ENCODE measurements at regions not wholly inside any gene's neighbourhood (a gene's known extent, or its start where the extent isn't known, plus 50 kb on each side); places are given as distances from the start of the nearest gene placed in this dataset.

DNA sequence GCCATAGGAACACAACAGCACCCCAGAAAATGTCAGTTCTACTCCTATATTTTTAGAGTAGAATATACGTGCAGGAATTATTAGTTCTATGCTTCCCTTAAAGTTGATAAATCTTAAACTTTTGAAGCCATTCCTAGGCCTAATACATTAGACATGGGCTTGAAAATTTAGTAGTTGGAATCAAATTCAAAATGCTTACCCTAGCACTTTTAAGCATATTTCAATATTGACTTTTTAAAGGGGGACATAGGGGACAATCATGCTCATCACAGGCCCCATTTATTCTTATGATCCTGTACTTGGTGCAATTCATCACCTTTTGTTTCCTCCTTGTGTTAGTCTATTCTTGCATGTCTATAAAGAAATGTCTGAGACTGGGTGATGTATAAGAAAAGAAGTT, 129.0 kb downstream of the FAM174A start:
- Mint-ChIP-seq H3K36me3 (ENCODE audit: unreplicated experiment) (no peaks in the 10 kb centered on the region), H3K4me1 (ENCODE audit: low read depth, unreplicated experiment) (no peaks in the 10 kb centered on the region), H3K27ac (ENCODE audit: unreplicated experiment) (no peak overlapping the region), H3K27me3 (ENCODE audit: unreplicated experiment) (no peaks in the 10 kb centered on the region), H3K9me3 (ENCODE audit: unreplicated experiment) (no peaks in the 10 kb centered on the region), H3K4me3 (ENCODE audit: unreplicated experiment) (no peak overlapping the region)
- TF ChIP-seq, protein P1, sequence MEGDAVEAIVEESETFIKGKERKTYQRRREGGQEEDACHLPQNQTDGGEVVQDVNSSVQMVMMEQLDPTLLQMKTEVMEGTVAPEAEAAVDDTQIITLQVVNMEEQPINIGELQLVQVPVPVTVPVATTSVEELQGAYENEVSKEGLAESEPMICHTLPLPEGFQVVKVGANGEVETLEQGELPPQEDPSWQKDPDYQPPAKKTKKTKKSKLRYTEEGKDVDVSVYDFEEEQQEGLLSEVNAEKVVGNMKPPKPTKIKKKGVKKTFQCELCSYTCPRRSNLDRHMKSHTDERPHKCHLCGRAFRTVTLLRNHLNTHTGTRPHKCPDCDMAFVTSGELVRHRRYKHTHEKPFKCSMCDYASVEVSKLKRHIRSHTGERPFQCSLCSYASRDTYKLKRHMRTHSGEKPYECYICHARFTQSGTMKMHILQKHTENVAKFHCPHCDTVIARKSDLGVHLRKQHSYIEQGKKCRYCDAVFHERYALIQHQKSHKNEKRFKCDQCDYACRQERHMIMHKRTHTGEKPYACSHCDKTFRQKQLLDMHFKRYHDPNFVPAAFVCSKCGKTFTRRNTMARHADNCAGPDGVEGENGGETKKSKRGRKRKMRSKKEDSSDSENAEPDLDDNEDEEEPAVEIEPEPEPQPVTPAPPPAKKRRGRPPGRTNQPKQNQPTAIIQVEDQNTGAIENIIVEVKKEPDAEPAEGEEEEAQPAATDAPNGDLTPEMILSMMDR (IDR thresholded peaks at IDR 0.05; ENCODE audit: partially characterized antibody, unreplicated experiment), result no peak
- DNase-seq, result no peak

DNA sequence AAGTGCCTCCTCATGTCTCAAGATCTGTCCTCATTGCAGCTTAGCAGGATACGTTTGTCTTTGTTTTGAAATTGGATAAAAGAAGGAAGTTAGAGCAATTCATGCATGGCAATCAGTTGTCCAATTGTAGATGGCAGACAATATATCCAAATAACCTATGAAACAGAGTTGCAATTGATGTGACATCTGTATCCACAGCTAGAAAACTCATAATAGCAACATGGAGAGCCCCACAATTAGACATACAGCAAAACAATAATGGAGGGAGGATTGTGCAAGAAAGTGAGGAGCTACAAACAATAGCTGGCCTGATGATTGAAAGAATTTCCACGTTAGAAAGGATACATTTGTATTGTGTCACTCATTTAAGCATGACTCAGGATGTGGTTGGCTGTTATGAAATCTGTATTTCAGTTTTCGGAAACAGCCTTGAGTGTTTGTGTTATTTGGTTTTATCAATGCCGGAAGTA, 132.0 kb downstream of the FAM174A start:
- Mint-ChIP-seq H3K36me3 (ENCODE audit: unreplicated experiment) (no peaks in the 10 kb centered on the region), H3K9me3 (ENCODE audit: unreplicated experiment) (no peaks in the 10 kb centered on the region), H3K27me3 (ENCODE audit: unreplicated experiment) (no peaks in the 10 kb centered on the region), H3K4me3 (ENCODE audit: unreplicated experiment) (no peak overlapping the region), H3K27ac (ENCODE audit: unreplicated experiment) (no peak overlapping the region), H3K4me1 (ENCODE audit: low read depth, unreplicated experiment) (no peaks in the 10 kb centered on the region)
- no peak for DNase-seq
- TF ChIP-seq, protein P1 (IDR thresholded peaks at IDR 0.05; ENCODE audit: partially characterized antibody, unreplicated experiment), result no peak

DNA sequence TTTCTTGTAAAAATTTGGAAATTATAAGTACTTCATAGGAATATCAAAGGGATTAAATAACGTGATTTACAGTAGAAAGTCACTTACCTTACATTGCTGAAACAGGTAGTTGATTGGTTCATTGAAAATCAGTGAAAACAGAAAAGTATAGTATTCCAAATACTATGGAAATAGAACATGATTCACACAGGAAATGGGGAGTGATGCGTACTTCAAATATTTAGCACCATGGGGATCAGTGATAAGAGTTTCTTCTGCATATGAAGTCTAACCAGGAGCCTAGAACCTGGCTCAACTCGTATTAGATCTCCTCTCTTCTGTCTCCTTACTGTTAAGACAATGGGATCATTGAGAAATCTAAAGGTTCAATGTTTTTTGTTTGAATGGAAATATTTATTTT, 133.3 kb downstream of the FAM174A start:
- Mint-ChIP-seq H3K36me3 (ENCODE audit: unreplicated experiment) (no peaks in the 10 kb centered on the region), H3K9me3 (ENCODE audit: unreplicated experiment) (no peaks in the 10 kb centered on the region), H3K27me3 (ENCODE audit: unreplicated experiment) (no peaks in the 10 kb centered on the region), H3K27ac (ENCODE audit: unreplicated experiment) (no peak overlapping the region), H3K4me1 (ENCODE audit: low read depth, unreplicated experiment) (no peaks in the 10 kb centered on the region), H3K4me3 (ENCODE audit: unreplicated experiment) (no peak overlapping the region)
- DNase-seq, result no peak
- TF ChIP-seq, protein P1 (IDR thresholded peaks at IDR 0.05; ENCODE audit: partially characterized antibody, unreplicated experiment), result no peak

DNA sequence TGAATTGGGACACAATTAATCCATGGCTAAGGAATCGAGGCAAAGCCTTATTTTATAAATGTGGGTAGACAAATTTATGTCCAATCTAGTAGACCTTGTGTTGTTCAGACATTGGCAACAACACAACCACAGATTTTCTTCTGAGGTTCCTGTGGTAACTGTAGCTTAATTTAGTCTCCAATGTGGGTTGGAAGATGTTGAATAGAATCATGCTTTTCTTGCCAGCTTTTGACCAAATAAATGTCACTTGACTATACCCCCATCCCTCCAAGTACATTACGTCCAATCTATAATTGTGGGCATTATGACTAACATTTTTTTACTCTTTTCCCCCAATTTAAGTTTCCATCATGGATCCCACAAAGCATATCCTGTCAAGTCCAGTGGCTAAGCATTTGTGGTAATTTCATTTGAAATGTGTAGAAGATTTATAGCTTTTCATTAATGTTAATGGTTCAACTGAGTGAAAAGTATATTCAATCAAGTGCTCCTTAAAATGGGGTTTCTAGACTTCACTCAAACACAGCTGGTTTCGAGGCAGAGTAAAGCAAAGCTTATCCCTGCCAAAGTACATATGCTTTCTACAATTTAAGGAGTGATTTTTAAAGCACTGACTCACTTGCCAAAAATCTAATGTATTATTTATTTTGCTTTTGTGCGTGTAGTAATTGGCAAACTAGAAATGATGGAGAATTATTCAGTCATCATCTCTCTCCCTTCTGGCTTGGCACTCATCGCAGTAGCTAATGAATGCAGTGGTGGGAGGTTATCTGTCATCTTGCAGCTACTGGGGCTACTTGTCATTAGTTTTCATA, 141.8 kb downstream of the FAM174A start:
- Mint-ChIP-seq H3K36me3 (ENCODE audit: unreplicated experiment) (peaks cover 1% of the 10 kb centered on the region), H3K4me1 (ENCODE audit: low read depth, unreplicated experiment) (no peaks in the 10 kb centered on the region), H3K9me3 (ENCODE audit: unreplicated experiment) (peaks cover 2% of the 10 kb centered on the region), H3K4me3 (ENCODE audit: unreplicated experiment) (no peak overlapping the region), H3K27me3 (ENCODE audit: unreplicated experiment) (peaks cover under 1% of the 10 kb centered on the region), H3K27ac (ENCODE audit: unreplicated experiment) (no peak overlapping the region)
- TF ChIP-seq, protein P1 (IDR thresholded peaks at IDR 0.05; ENCODE audit: partially characterized antibody, unreplicated experiment), result no peak
- no peak for DNase-seq

DNA sequence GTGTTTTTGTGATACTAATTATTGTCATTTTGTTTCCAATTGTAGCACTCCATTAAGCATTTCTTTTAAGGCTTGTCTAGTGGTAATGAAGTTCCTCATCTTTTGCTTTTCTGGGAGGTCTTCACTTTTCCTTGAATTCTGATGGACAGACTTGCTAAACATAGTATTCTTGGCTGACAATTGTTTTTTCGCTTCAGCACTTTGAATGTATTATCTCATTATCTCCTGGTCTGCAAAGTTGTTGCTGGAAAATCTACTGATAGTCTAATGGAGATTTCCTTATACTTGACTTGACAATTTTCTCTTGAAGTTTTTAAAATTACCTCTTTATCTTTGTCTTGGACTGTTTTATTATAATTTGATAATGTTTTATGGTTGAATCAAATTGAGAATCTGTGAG, 147.5 kb downstream of the FAM174A start:
- H3K27ac Mint-ChIP-seq (ENCODE audit: unreplicated experiment), result no peak overlapping the region
- no peaks in the 10 kb centered on the region for H3K4me1 Mint-ChIP-seq (ENCODE audit: low read depth, unreplicated experiment)
- H3K9me3 Mint-ChIP-seq (ENCODE audit: unreplicated experiment), result peaks cover 12% of the 10 kb centered on the region
- peaks cover 4% of the 10 kb centered on the region for H3K27me3 Mint-ChIP-seq (ENCODE audit: unreplicated experiment)
- no peak for DNase-seq
- no peak overlapping the region for H3K4me3 Mint-ChIP-seq (ENCODE audit: unreplicated experiment)
- TF ChIP-seq, protein P1 (IDR thresholded peaks at IDR 0.05; ENCODE audit: partially characterized antibody, unreplicated experiment), result no peak
- peaks cover 20% of the 10 kb centered on the region for H3K36me3 Mint-ChIP-seq (ENCODE audit: unreplicated experiment)

Measured in glutamatergic neuron (in vitro differentiated cells).